H1 (cell line): ENCODE measurements at regions not wholly inside any gene's neighbourhood (a gene's known extent, or its start where the extent isn't known, plus 50 kb on each side); places are given as distances from the start of the nearest gene placed in this dataset.

ENCODE experiments used
- ATF3 ChIP-seq: IDR thresholded peaks from 2 replicates; pipeline ENCODE4 v1.6.1; 2011; ENCODE audit warnings: low read depth, mild to moderate bottlenecking, low read length; ENCODE audit not compliant: insufficient read depth
- FOSL1 ChIP-seq: IDR thresholded peaks from 2 replicates; pipeline ENCODE4 v1.6.1; 2011; ENCODE audit warnings: mild to moderate bottlenecking, low read depth, low read length, moderate library complexity; ENCODE audit not compliant: insufficient read depth
- MAX ChIP-seq: IDR thresholded peaks from 2 replicates; pipeline ENCODE4 v1.6.1; 2012; ENCODE audit warnings: inconsistent platforms
- POLR2A ChIP-seq, 2 experiments: IDR thresholded peaks; 1 replicate in 1 of 2; 2 replicates in 1 of 2; pipeline ENCODE4 v1.6.1; 2011; ENCODE audit warnings: low read depth in 2 of 2, low read length in 2 of 2, mild to moderate bottlenecking in 2 of 2; ENCODE audit errors: control extremely low read depth in 1 of 2
- RNF2 ChIP-seq: fragments of 200-900, 300-1000 bp; sonication (generic); IDR thresholded peaks from 2 replicates; pipeline ENCODE4 v1.7.1; 2016; ENCODE audit warnings: borderline replicate concordance, low read depth, mild to moderate bottlenecking, antibody characterized with exemption, low read length; ENCODE audit not compliant: poor library complexity, severe bottlenecking; ENCODE audit errors: missing control alignments
- TAF1 ChIP-seq: IDR thresholded peaks from 2 replicates; pipeline ENCODE4 v1.6.1; 2011; ENCODE audit warnings: mild to moderate bottlenecking, low read depth, low read length
- TAF7 ChIP-seq: optimal IDR thresholded peaks from 2 replicates; pipeline ENCODE3; 2011; ENCODE audit warnings: low read depth, mild to moderate bottlenecking, inconsistent platforms, low read length, moderate library complexity, borderline replicate concordance
- YY1 ChIP-seq: IDR thresholded peaks from 2 replicates; pipeline ENCODE4 v1.6.1; 2011; ENCODE audit warnings: low read depth, mild to moderate bottlenecking, low read length
- TF ChIP-seq, protein P1 (sequence below): fragments of 300-600 bp; sonication (generic); IDR thresholded peaks from 2 replicates; pipeline ENCODE4 v1.7.1; 2012; ENCODE audit warnings: low read length, moderate library complexity, mild to moderate bottlenecking, inconsistent platforms; ENCODE audit not compliant: insufficient replicate concordance
- TF ChIP-seq, protein P2 (sequence below): IDR thresholded peaks from 2 replicates; pipeline ENCODE4 v1.6.1; 2012; ENCODE audit warnings: inconsistent platforms

GRCh38 chr5:67483453-67484030 is 286.9 kb upstream of the CD180 start (continued):
- TF ChIP-seq, protein P1, sequence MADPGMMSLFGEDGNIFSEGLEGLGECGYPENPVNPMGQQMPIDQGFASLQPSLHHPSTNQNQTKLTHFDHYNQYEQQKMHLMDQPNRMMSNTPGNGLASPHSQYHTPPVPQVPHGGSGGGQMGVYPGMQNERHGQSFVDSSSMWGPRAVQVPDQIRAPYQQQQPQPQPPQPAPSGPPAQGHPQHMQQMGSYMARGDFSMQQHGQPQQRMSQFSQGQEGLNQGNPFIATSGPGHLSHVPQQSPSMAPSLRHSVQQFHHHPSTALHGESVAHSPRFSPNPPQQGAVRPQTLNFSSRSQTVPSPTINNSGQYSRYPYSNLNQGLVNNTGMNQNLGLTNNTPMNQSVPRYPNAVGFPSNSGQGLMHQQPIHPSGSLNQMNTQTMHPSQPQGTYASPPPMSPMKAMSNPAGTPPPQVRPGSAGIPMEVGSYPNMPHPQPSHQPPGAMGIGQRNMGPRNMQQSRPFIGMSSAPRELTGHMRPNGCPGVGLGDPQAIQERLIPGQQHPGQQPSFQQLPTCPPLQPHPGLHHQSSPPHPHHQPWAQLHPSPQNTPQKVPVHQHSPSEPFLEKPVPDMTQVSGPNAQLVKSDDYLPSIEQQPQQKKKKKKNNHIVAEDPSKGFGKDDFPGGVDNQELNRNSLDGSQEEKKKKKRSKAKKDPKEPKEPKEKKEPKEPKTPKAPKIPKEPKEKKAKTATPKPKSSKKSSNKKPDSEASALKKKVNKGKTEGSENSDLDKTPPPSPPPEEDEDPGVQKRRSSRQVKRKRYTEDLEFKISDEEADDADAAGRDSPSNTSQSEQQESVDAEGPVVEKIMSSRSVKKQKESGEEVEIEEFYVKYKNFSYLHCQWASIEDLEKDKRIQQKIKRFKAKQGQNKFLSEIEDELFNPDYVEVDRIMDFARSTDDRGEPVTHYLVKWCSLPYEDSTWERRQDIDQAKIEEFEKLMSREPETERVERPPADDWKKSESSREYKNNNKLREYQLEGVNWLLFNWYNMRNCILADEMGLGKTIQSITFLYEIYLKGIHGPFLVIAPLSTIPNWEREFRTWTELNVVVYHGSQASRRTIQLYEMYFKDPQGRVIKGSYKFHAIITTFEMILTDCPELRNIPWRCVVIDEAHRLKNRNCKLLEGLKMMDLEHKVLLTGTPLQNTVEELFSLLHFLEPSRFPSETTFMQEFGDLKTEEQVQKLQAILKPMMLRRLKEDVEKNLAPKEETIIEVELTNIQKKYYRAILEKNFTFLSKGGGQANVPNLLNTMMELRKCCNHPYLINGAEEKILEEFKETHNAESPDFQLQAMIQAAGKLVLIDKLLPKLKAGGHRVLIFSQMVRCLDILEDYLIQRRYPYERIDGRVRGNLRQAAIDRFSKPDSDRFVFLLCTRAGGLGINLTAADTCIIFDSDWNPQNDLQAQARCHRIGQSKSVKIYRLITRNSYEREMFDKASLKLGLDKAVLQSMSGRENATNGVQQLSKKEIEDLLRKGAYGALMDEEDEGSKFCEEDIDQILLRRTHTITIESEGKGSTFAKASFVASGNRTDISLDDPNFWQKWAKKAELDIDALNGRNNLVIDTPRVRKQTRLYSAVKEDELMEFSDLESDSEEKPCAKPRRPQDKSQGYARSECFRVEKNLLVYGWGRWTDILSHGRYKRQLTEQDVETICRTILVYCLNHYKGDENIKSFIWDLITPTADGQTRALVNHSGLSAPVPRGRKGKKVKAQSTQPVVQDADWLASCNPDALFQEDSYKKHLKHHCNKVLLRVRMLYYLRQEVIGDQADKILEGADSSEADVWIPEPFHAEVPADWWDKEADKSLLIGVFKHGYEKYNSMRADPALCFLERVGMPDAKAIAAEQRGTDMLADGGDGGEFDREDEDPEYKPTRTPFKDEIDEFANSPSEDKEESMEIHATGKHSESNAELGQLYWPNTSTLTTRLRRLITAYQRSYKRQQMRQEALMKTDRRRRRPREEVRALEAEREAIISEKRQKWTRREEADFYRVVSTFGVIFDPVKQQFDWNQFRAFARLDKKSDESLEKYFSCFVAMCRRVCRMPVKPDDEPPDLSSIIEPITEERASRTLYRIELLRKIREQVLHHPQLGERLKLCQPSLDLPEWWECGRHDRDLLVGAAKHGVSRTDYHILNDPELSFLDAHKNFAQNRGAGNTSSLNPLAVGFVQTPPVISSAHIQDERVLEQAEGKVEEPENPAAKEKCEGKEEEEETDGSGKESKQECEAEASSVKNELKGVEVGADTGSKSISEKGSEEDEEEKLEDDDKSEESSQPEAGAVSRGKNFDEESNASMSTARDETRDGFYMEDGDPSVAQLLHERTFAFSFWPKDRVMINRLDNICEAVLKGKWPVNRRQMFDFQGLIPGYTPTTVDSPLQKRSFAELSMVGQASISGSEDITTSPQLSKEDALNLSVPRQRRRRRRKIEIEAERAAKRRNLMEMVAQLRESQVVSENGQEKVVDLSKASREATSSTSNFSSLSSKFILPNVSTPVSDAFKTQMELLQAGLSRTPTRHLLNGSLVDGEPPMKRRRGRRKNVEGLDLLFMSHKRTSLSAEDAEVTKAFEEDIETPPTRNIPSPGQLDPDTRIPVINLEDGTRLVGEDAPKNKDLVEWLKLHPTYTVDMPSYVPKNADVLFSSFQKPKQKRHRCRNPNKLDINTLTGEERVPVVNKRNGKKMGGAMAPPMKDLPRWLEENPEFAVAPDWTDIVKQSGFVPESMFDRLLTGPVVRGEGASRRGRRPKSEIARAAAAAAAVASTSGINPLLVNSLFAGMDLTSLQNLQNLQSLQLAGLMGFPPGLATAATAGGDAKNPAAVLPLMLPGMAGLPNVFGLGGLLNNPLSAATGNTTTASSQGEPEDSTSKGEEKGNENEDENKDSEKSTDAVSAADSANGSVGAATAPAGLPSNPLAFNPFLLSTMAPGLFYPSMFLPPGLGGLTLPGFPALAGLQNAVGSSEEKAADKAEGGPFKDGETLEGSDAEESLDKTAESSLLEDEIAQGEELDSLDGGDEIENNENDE: no peak
- TF ChIP-seq YY1 (no peak), POLR2A (IDR thresholded peaks at IDR 0.05; ENCODE audit: control extremely low read depth in 1 of 2, low read depth in 2 of 2, low read length in 2 of 2) (no peak), TAF7 (no peak), ATF3 (no peak), TAF1 (no peak), FOSL1 (no peak), RNF2 (no peak), MAX (no peak)
- TF ChIP-seq, protein P2, sequence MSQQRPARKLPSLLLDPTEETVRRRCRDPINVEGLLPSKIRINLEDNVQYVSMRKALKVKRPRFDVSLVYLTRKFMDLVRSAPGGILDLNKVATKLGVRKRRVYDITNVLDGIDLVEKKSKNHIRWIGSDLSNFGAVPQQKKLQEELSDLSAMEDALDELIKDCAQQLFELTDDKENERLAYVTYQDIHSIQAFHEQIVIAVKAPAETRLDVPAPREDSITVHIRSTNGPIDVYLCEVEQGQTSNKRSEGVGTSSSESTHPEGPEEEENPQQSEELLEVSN: no peak
